ENCODE measurements at regions not wholly inside any gene's neighbourhood (a gene's known extent, or its start where the extent isn't known, plus 50 kb on each side); places are given as distances from the start of the nearest gene placed in this dataset.

- no peak for TF ChIP-seq ZNF407 (IDR thresholded peaks at IDR 0.05; ENCODE audit: low read depth)
- no peak for TF ChIP-seq ZNF232 (CRISPR knock-in tag; IDR thresholded peaks at IDR 0.05)
- 0 out of 2 replicates have a peak, but pooled peaks have one; percentile 60 for TF ChIP-seq GTF2A2 (tag; IDR thresholded peaks at IDR 0.05)
- no peak for TF ChIP-seq CBX2 (IDR thresholded peaks at IDR 0.05; ENCODE audit: insufficient read depth, low read length, poor library complexity, severe bottlenecking)
- peak; percentile 87 for TF ChIP-seq MYC (IDR thresholded peaks at IDR 0.05; ENCODE audit: low read depth, low read length)
- peak; percentile 92 for TF ChIP-seq MYC (CRISPR knock-in tag; IDR thresholded peaks at IDR 0.05; ENCODE audit: borderline replicate concordance, low read depth)
- TF ChIP-seq RAD51 (IDR thresholded peaks at IDR 0.05; ENCODE audit: borderline replicate concordance, low read depth) = no peak; the same call in 1 of the 2 replicates
- TF ChIP-seq RNF2 (IDR thresholded peaks at IDR 0.05) = peak; percentile 84
- TF ChIP-seq TEAD2 (tag; IDR thresholded peaks at IDR 0.05) = no peak
- TF ChIP-seq HNRNPL (IDR thresholded peaks at IDR 0.05; ENCODE audit: low read depth, low read length) = no peak
- TF ChIP-seq RBM14 (IDR thresholded peaks at IDR 0.05; ENCODE audit: borderline replicate concordance, insufficient read depth, low read depth, low read length) = no peak
- TF ChIP-seq SP2 (IDR thresholded peaks at IDR 0.05; ENCODE audit: extremely low read depth, low read depth, low read length, poor library complexity, severe bottlenecking) = no peak
- TF ChIP-seq SMC3 (conservative IDR thresholded peaks at IDR 0.05; ENCODE audit: insufficient read depth, low read depth, low read length) = peak; percentile 39; the same call in 1 of the 2 replicates
- no peak for TF ChIP-seq PRMT5 (CRISPR knock-in tag; IDR thresholded peaks at IDR 0.05)
- TF ChIP-seq SNIP1 (IDR thresholded peaks at IDR 0.05; ENCODE audit: low read depth) = no peak
- TF ChIP-seq OTX1 (CRISPR knock-in tag; IDR thresholded peaks at IDR 0.05) = peak; percentile 65; the same call in 1 of the 2 replicates
- no peak for TF ChIP-seq SRSF9 (IDR thresholded peaks at IDR 0.05; ENCODE audit: borderline replicate concordance, low read depth, low read length)
- TF ChIP-seq POLR3A (IDR thresholded peaks at IDR 0.05; ENCODE audit: borderline replicate concordance, extremely low read depth, insufficient read depth, insufficient read length) = no peak
Observed at GRCh38 chr1:244970744-244971551, 106.6 kb upstream of the HNRNPU start (continued).

All from K562 (cell line).